Testis (tissue), 2 donors: ENCODE measurements at regions not wholly inside any gene's neighbourhood (a gene's known extent, or its start where the extent isn't known, plus 50 kb on each side); places are given as distances from the start of the nearest gene placed in this dataset.
A peak's percentile ranks its signal among the peaks of the same experiment; 100 is the strongest.

Experiments used
- DNase-seq: peaks from one replicate; pipeline ENCODE4 v3.0.0-alpha.2; 2019
- H3K27ac ChIP-seq, 2 donors: fragments of 200-600 bp; sonication (generic); one replicate each; pipeline ENCODE4 v1.5.1; 2019
- H3K27me3 ChIP-seq: fragments of 200-600 bp; sonication (generic); one replicate; pipeline ENCODE4 v1.5.1; 2019
- H3K36me3 ChIP-seq: fragments of 200-600 bp; sonication (generic); one replicate; pipeline ENCODE4 v1.5.1; 2017; ENCODE audit warnings: low read depth; ENCODE audit errors: missing control alignments
- H3K4me1 ChIP-seq: fragments of 200-600 bp; sonication (generic); one replicate; pipeline ENCODE4 v1.5.1; 2019
- H3K4me3 ChIP-seq, 2 donors: fragments of 200-600 bp; sonication (generic); one replicate each; pipeline ENCODE4 v1.5.1; 2017 to 2019
- H3K9me3 ChIP-seq: fragments of 200-600 bp; sonication (generic); one replicate; pipeline ENCODE4 v1.5.1; 2017
- CTCF ChIP-seq, 3 experiments: fragments of 450-650 bp in 2 of 3; fragments of 200-600 bp in 1 of 3; sonication (generic) in 1 of 3; IDR thresholded peaks; one replicate each; pipeline ENCODE4 v1.5.1; 2016 to 2019; ENCODE audit warnings: antibody characterized with exemption in 3 of 3, mild to moderate bottlenecking in 2 of 3, moderate library complexity in 1 of 3
- POLR2A ChIP-seq: fragments of 450-650 bp; IDR thresholded peaks from one replicate; pipeline ENCODE4 v1.6.1; 2017; ENCODE audit warnings: antibody characterized with exemption, mild to moderate bottlenecking, moderate library complexity
- WGBS, 2 donors: methylation state at CpG; one replicate each; pipeline ENCODE4 v1.1.5; 2018; 5-methylcytosine and 5-hydroxymethylcytosine counted together
- intact Hi-C: fragments of 100-400 bp; cut with DNase I; formaldehyde crosslinking; loops from one replicate; pipeline ENCODE4 v1.15.1; 2023; ENCODE audit warnings: low total_unique reads

GRCh38 chr9:88685966-88686365 lies 151.0 kb downstream of the NXNL2 start:
- DNase-seq: no peak
- TF ChIP-seq POLR2A (no peak), CTCF (IDR thresholded peaks at IDR 0.05) (no peak)
- intact Hi-C loops: no loop called here
- 77 to 93% methylated on average over 5 to 22 of the region's 22 CpGs for WGBS, 2 donors
- H3K9me3 ChIP-seq: no peaks in the 10 kb centered on the region
- peak overlapping the region in 1 of 2 donors; percentile 38 for H3K4me3 ChIP-seq
- H3K36me3 ChIP-seq: no peaks in the 10 kb centered on the region
- no peaks in the 10 kb centered on the region for H3K4me1 ChIP-seq
- H3K27ac ChIP-seq: no peak overlapping the region
- H3K27me3 ChIP-seq: no peaks in the 10 kb centered on the region

GRCh38 chr9:88689509-88690298 lies 154.7 kb downstream of the NXNL2 start:
- Histone ChIP-seq H3K4me3 (no peak overlapping the region), H3K9me3 (no peaks in the 10 kb centered on the region), H3K4me1 (no peaks in the 10 kb centered on the region), H3K27me3 (no peaks in the 10 kb centered on the region), H3K36me3 (no peaks in the 10 kb centered on the region), H3K27ac (no peak overlapping the region)
- no peak for DNase-seq
- 82 to 85% methylated on average over 6 of the region's 6 CpGs for WGBS, 2 donors
- intact Hi-C loops: no loop called here
- TF ChIP-seq POLR2A: no peak
- TF ChIP-seq CTCF (IDR thresholded peaks at IDR 0.05): no peak

- 87 to 94% methylated on average over 3 of the region's 3 CpGs for WGBS, 2 donors
- intact Hi-C loops: no loop called here
- H3K9me3 ChIP-seq: no peaks in the 10 kb centered on the region
- no peaks in the 10 kb centered on the region for H3K36me3 ChIP-seq
- H3K4me3 ChIP-seq: no peak overlapping the region
- no peak overlapping the region for H3K27ac ChIP-seq
- no peak for TF ChIP-seq POLR2A
- no peak for DNase-seq
- no peaks in the 10 kb centered on the region for H3K27me3 ChIP-seq
- H3K4me1 ChIP-seq: no peaks in the 10 kb centered on the region
Observed at GRCh38 chr9:88690628-88691027, 155.7 kb downstream of the NXNL2 start.

GRCh38 chr9:88691091-88691490 lies 156.1 kb downstream of the NXNL2 start:
- WGBS, 2 donors: 92 to 93% methylated on average over 3 of the region's 3 CpGs
- H3K4me1 ChIP-seq: no peaks in the 10 kb centered on the region
- TF ChIP-seq POLR2A: no peak
- no peak for TF ChIP-seq CTCF (IDR thresholded peaks at IDR 0.05)
- H3K4me3 ChIP-seq: no peak overlapping the region
- intact Hi-C loops: no loop called here
- H3K9me3 ChIP-seq: no peaks in the 10 kb centered on the region
- no peaks in the 10 kb centered on the region for H3K36me3 ChIP-seq
- DNase-seq: no peak
- no peak overlapping the region for H3K27ac ChIP-seq
- H3K27me3 ChIP-seq: no peaks in the 10 kb centered on the region

GRCh38 chr9:88691811-88692210 lies 156.8 kb downstream of the NXNL2 start:
- WGBS, 2 donors: 83 to 94% methylated on average over 2 of the region's 2 CpGs
- Histone ChIP-seq H3K4me3 (no peak overlapping the region), H3K9me3 (no peaks in the 10 kb centered on the region), H3K4me1 (no peaks in the 10 kb centered on the region), H3K36me3 (no peaks in the 10 kb centered on the region), H3K27ac (no peak overlapping the region), H3K27me3 (no peaks in the 10 kb centered on the region)
- TF ChIP-seq CTCF (IDR thresholded peaks at IDR 0.05) (no peak), POLR2A (no peak)
- intact Hi-C loops: no loop called here
- no peak for DNase-seq
